ENCODE measurements at regions not wholly inside any gene's neighbourhood (a gene's known extent, or its start where the extent isn't known, plus 50 kb on each side); places are given as distances from the start of the nearest gene placed in this dataset.
"Not testable (repeated sequence)": the region's sequence is repeated elsewhere in the genome, so short reads cannot be mapped to it uniquely, and the experiment has no call there.

DNA sequence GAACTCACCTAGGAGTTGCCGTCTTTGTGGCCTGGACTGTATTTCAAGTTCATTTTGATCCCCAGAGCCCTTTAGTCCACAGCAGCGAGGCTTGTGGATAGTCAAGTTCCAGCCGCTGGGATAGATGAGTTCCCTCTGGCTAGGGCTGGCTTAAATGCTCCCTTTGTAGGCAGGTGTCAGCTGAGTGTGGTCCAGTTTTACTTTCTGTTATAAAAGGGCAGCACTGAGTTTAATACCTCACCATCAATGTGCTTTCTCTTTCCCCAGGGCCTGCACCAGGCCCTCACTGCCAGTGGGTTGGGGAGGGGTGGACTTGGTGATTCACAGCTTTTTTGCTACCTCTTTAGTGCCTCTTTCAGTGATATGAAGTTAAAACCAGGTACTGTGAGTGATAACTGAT lies 188.2 kb downstream of the SLCO4C1 start:
- peaks cover 2% of the 10 kb centered on the region for H3K9me3 ChIP-seq (replicated peaks; ENCODE audit: control insufficient read depth, low read depth, low read length)
- no peak overlapping the region for H3K4me3 ChIP-seq (ENCODE audit: low read length)
- H3K27ac ChIP-seq (ENCODE audit: low read length): no peak overlapping the region

GRCh38 chr5:102106599-102106998 lies 189.5 kb downstream of the SLCO4C1 start:
- DNase-seq: no peak
- no peaks in the 10 kb centered on the region for H3K4me1 ChIP-seq (ENCODE audit: control insufficient read depth, insufficient read depth, low read length)
- H3K36me3 ChIP-seq (ENCODE audit: control insufficient read depth, insufficient read depth, low read length): no peaks in the 10 kb centered on the region
- H3K4me3 ChIP-seq (ENCODE audit: low read length): no peak overlapping the region
- H3K9me3 ChIP-seq (replicated peaks; ENCODE audit: control insufficient read depth, low read depth, low read length): peaks cover 2% of the 10 kb centered on the region
- H3K27me3 ChIP-seq (ENCODE audit: control insufficient read depth, insufficient read depth, low read length): no peaks in the 10 kb centered on the region
- no peak overlapping the region for H3K27ac ChIP-seq (ENCODE audit: low read length)

More for the DNA sequence above, 188.2 kb downstream of the SLCO4C1 start:
- Histone ChIP-seq H3K27me3 (ENCODE audit: control insufficient read depth, insufficient read depth, low read length) (no peaks in the 10 kb centered on the region), H3K4me1 (ENCODE audit: control insufficient read depth, insufficient read depth, low read length) (no peaks in the 10 kb centered on the region), H3K36me3 (ENCODE audit: control insufficient read depth, insufficient read depth, low read length) (no peaks in the 10 kb centered on the region)
- DNase-seq: no peak
- 79% methylated on average over 2 of the region's 3 CpGs for WGBS (ENCODE audit: insufficient coverage)

DNA sequence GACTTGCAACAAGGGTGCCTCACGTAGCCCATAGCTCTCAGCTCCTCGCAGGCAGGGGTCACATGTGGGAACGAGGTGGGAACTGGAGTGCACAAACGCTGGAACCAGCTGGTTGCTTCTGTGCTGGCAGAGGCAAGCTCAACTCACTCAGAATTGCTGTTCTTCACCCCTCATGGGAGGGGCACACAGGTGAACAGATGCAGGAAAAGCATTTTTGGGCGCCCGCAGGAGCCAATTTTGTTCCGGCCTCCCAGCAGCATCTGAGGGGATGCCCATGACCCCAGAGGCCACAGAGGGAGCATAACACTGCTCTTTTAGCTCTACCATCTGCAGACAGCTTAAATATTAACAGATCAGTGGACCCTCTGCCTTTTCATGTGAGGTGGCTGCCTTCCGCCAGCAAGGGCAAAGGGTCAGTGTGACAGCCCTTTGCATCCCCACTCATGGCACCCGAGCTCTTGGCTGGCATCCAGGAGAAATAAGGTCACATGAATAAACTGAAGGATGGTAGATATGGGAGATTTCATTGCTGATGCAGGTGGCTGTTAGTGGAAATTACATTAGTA lies 196.2 kb downstream of the SLCO4C1 start:
- Histone ChIP-seq H3K4me1 (ENCODE audit: control insufficient read depth, insufficient read depth, low read length) (no peaks in the 10 kb centered on the region), H3K4me3 (ENCODE audit: low read length) (no peak overlapping the region), H3K27ac (ENCODE audit: low read length) (no peak overlapping the region), H3K27me3 (ENCODE audit: control insufficient read depth, insufficient read depth, low read length) (no peaks in the 10 kb centered on the region), H3K9me3 (replicated peaks; ENCODE audit: control insufficient read depth, low read depth, low read length) (no peaks in the 10 kb centered on the region), H3K36me3 (ENCODE audit: control insufficient read depth, insufficient read depth, low read length) (no peaks in the 10 kb centered on the region)
- DNase-seq: no peak
- WGBS (ENCODE audit: insufficient coverage): 81% methylated on average over 7 of the region's 9 CpGs

DNA sequence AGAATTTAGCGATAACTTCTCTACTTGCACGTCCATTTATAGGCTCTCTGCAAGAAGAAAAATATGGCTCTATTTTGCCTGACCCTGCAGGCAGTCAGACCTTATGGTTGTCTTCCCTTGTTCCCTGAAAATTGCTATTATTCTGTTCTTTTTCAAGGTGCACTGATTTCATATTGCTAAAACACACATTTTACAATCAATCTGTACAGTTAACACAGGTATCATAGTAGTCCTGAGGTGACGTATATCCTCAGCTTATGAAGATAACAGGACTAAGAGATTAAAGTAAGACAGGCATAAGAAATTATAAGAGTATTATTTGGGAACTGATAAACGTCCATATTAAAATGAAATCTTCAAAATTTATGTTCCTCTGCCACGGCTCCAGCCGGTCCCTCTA lies 197.0 kb downstream of the SLCO4C1 start:
- not testable (repeated sequence) for H3K4me1 ChIP-seq (ENCODE audit: control insufficient read depth, insufficient read depth, low read length); H3K36me3 ChIP-seq (ENCODE audit: control insufficient read depth, insufficient read depth, low read length); H3K27ac ChIP-seq (ENCODE audit: low read length); H3K9me3 ChIP-seq (replicated peaks; ENCODE audit: control insufficient read depth, low read depth, low read length); H3K27me3 ChIP-seq (ENCODE audit: control insufficient read depth, insufficient read depth, low read length); H3K4me3 ChIP-seq (ENCODE audit: low read length); DNase-seq
- no CpG with 5 or more reads among the region's 6 CpGs for WGBS (ENCODE audit: insufficient coverage)

DNA sequence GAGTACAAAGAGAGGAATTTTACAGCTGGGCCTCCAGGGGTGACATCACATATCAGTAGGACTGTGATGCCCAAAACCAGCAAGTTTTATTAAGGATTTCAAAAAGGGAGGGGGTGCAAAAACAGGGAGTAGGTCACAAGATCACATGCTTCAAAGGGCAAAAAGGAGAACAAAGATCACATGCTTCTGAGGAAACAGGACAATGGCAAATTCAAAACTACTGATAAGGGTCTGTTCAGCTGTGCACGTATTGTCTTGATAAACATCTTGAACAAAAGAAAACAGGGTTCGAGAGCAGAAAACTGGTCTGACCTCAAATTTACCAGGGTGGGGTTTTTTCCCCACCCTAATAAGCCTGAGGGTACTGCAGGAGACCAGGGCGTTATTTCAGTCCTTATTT lies 197.5 kb downstream of the SLCO4C1 start:
- 67% methylated on average over 2 of the region's 3 CpGs for WGBS (ENCODE audit: insufficient coverage)

DNA sequence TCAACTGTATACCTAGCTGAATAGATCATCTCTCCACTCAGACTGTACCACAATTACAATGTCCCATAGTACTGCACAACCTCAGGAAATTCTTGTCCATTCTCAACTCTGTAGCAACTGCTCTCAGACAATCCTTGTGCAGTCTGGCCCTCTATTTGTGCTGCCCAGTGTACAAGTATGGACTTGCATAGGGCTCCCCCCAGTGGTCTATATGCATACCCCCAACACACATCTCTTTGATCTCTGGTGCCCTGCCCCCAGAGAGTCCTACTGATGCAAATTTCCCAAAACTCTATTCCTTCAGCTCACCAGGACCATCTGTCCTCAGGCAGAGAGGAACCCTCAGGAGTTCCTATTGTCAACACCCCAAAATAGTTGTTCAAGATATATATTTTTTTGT lies 205.3 kb downstream of the SLCO4C1 start:
- Histone ChIP-seq H3K4me3 (ENCODE audit: low read length) (no peak overlapping the region), H3K27me3 (ENCODE audit: control insufficient read depth, insufficient read depth, low read length) (no peaks in the 10 kb centered on the region), H3K36me3 (ENCODE audit: control insufficient read depth, insufficient read depth, low read length) (no peaks in the 10 kb centered on the region), H3K9me3 (replicated peaks; ENCODE audit: control insufficient read depth, low read depth, low read length) (no peaks in the 10 kb centered on the region), H3K27ac (ENCODE audit: low read length) (no peak overlapping the region), H3K4me1 (ENCODE audit: control insufficient read depth, insufficient read depth, low read length) (no peaks in the 10 kb centered on the region)
- DNase-seq: peak; percentile 2

More for the DNA sequence above, 197.5 kb downstream of the SLCO4C1 start:
- H3K9me3 ChIP-seq (replicated peaks; ENCODE audit: control insufficient read depth, low read depth, low read length); H3K4me3 ChIP-seq (ENCODE audit: low read length); H3K27ac ChIP-seq (ENCODE audit: low read length); H3K36me3 ChIP-seq (ENCODE audit: control insufficient read depth, insufficient read depth, low read length); DNase-seq; H3K27me3 ChIP-seq (ENCODE audit: control insufficient read depth, insufficient read depth, low read length); H3K4me1 ChIP-seq (ENCODE audit: control insufficient read depth, insufficient read depth, low read length): not testable (repeated sequence)

DNA sequence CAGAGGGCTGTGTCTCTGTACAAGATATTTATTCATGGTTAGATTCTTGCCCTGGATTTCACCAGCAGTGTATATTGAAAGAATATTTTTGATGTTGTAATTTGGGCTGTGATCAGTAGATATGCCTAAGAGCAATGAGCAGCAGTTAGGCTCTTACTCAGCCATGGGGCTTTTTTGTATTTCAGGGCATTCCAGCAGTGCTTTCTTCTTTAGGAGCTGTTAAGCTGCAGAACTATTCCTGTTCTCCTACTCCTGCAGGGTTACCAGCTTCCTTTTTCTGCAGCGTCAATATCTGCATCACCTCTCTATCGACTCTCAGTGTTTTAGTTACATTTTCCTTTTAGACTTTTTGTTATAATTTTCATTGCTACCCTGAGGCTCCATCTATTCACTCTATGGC lies 206.2 kb downstream of the SLCO4C1 start:
- no peaks in the 10 kb centered on the region for H3K9me3 ChIP-seq (replicated peaks; ENCODE audit: control insufficient read depth, low read depth, low read length)
- H3K27ac ChIP-seq (ENCODE audit: low read length): no peak overlapping the region
- H3K27me3 ChIP-seq (ENCODE audit: control insufficient read depth, insufficient read depth, low read length): no peaks in the 10 kb centered on the region
- no peaks in the 10 kb centered on the region for H3K4me1 ChIP-seq (ENCODE audit: control insufficient read depth, insufficient read depth, low read length)
- H3K4me3 ChIP-seq (ENCODE audit: low read length): no peak overlapping the region
- DNase-seq: no peak
- no CpG with 5 or more reads among the region's 2 CpGs for WGBS (ENCODE audit: insufficient coverage)
- H3K36me3 ChIP-seq (ENCODE audit: control insufficient read depth, insufficient read depth, low read length): no peaks in the 10 kb centered on the region

DNA sequence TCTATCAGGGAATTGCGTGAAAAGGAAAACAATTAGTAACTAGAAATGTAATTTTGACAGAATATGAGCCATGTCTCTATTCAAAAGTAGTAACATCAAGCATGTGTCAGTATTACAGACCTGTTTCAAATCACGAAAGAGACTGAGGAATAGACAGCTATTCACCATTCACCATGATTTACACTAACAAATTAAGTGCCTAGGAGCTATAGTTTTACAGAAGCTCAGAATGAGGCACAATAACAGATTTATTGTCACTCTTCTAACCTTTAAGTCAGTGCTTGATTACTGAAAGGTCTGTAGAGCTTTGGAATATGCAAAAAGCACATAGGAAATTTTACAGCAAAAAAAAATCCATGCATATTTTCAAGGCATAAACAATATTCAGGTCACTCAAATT lies 208.2 kb downstream of the SLCO4C1 start:
- WGBS (ENCODE audit: insufficient coverage): no CpG with 5 or more reads among the region's 2 CpGs
- Histone ChIP-seq H3K4me3 (ENCODE audit: low read length) (no peak overlapping the region), H3K27ac (ENCODE audit: low read length) (no peak overlapping the region), H3K27me3 (ENCODE audit: control insufficient read depth, insufficient read depth, low read length) (no peaks in the 10 kb centered on the region), H3K9me3 (replicated peaks; ENCODE audit: control insufficient read depth, low read depth, low read length) (no peaks in the 10 kb centered on the region), H3K4me1 (ENCODE audit: control insufficient read depth, insufficient read depth, low read length) (no peaks in the 10 kb centered on the region), H3K36me3 (ENCODE audit: control insufficient read depth, insufficient read depth, low read length) (no peaks in the 10 kb centered on the region)
- DNase-seq: no peak

GRCh38 chr5:102080288-102080687 lies 215.8 kb downstream of the SLCO4C1 start:
- 67% methylated on average over 1 of the region's 1 CpG for WGBS (ENCODE audit: insufficient coverage)
- Histone ChIP-seq H3K9me3 (replicated peaks; ENCODE audit: control insufficient read depth, low read depth, low read length) (no peaks in the 10 kb centered on the region), H3K4me3 (ENCODE audit: low read length) (no peak overlapping the region), H3K27me3 (ENCODE audit: control insufficient read depth, insufficient read depth, low read length) (no peaks in the 10 kb centered on the region), H3K27ac (ENCODE audit: low read length) (no peak overlapping the region), H3K4me1 (ENCODE audit: control insufficient read depth, insufficient read depth, low read length) (no peaks in the 10 kb centered on the region), H3K36me3 (ENCODE audit: control insufficient read depth, insufficient read depth, low read length) (no peaks in the 10 kb centered on the region)
- no peak for DNase-seq

GRCh38 chr5:102077920-102078319 lies 218.2 kb downstream of the SLCO4C1 start:
- no peaks in the 10 kb centered on the region for H3K36me3 ChIP-seq (ENCODE audit: control insufficient read depth, insufficient read depth, low read length)
- no peak overlapping the region for H3K4me3 ChIP-seq (ENCODE audit: low read length)
- H3K27me3 ChIP-seq (ENCODE audit: control insufficient read depth, insufficient read depth, low read length): no peaks in the 10 kb centered on the region
- DNase-seq: no peak
- 86% methylated on average over 5 of the region's 5 CpGs for WGBS (ENCODE audit: insufficient coverage)
- H3K27ac ChIP-seq (ENCODE audit: low read length): no peak overlapping the region
- H3K4me1 ChIP-seq (ENCODE audit: control insufficient read depth, insufficient read depth, low read length): no peaks in the 10 kb centered on the region
- no peaks in the 10 kb centered on the region for H3K9me3 ChIP-seq (replicated peaks; ENCODE audit: control insufficient read depth, low read depth, low read length)

GRCh38 chr5:102069974-102070373 lies 226.1 kb downstream of the SLCO4C1 start:
- no peak for DNase-seq
- Histone ChIP-seq H3K27ac (ENCODE audit: low read length) (no peak overlapping the region), H3K36me3 (ENCODE audit: control insufficient read depth, insufficient read depth, low read length) (no peaks in the 10 kb centered on the region), H3K27me3 (ENCODE audit: control insufficient read depth, insufficient read depth, low read length) (no peaks in the 10 kb centered on the region), H3K4me1 (ENCODE audit: control insufficient read depth, insufficient read depth, low read length) (no peaks in the 10 kb centered on the region), H3K4me3 (ENCODE audit: low read length) (no peak overlapping the region), H3K9me3 (replicated peaks; ENCODE audit: control insufficient read depth, low read depth, low read length) (no peaks in the 10 kb centered on the region)
- no CpG with 5 or more reads among the region's 3 CpGs for WGBS (ENCODE audit: insufficient coverage)

All from muscle of leg (tissue), 3 donors.